ENCODE measurements at regions not wholly inside any gene's neighbourhood (a gene's known extent, or its start where the extent isn't known, plus 50 kb on each side); places are given as distances from the start of the nearest gene placed in this dataset.

- DNase-seq, result no peak
Measured at GRCh38 chr2:216920937-216921456, 61.1 kb upstream of the TNP1 start.

- DNase-seq, result no peak
Measured at GRCh38 chr2:216920143-216920876, 60.4 kb upstream of the TNP1 start.

- no peak for DNase-seq
Measured at GRCh38 chr2:216918088-216918680, 58.3 kb upstream of the TNP1 start.

GRCh38 chr2:216916956-216917650, 57.2 kb upstream of the TNP1 start:
- no peak for DNase-seq

GRCh38 chr2:216915557-216916150, 55.8 kb upstream of the TNP1 start:
- no peak for DNase-seq

GRCh38 chr2:216914491-216914890, 54.6 kb upstream of the TNP1 start:
- DNase-seq, result no peak

GRCh38 chr2:216911886-216912285, 52.0 kb upstream of the TNP1 start:
- DNase-seq, result no peak

GRCh38 chr2:216911008-216911407, 51.1 kb upstream of the TNP1 start:
- DNase-seq, result no peak

- no peak for DNase-seq
Measured at GRCh38 chr2:216909541-216910210, 49.8 kb upstream of the TNP1 start.

Data from effector CD8-positive, alpha-beta T cell (primary cell).